Hematopoietic multipotent progenitor cell treated with erythropoietin and hydrocortisone succinate and interleukin-3 and kit ligand, for 4 days (in vitro differentiated cells): ENCODE measurements at regions not wholly inside any gene's neighbourhood (a gene's known extent, or its start where the extent isn't known, plus 50 kb on each side); places are given as distances from the start of the nearest gene placed in this dataset.

Experiments used
- DNase-seq: peaks from one replicate; pipeline ENCODE4 v3.0.0-alpha.2; 2015

GRCh38 chr2:41703123-41703522 is 344.7 kb upstream of the PKDCC start:
- DNase-seq: no peak

GRCh38 chr2:41705634-41706033 is 342.2 kb upstream of the PKDCC start:
- no peak for DNase-seq

GRCh38 chr2:41706286-41706685 is 341.5 kb upstream of the PKDCC start:
- DNase-seq: no peak

GRCh38 chr2:41707790-41708451 is 339.9 kb upstream of the PKDCC start:
- peak; percentile 69 for DNase-seq

- no peak for DNase-seq
Observed at GRCh38 chr2:41709702-41710599, 337.9 kb upstream of the PKDCC start.

- DNase-seq: no peak
Observed at GRCh38 chr2:41710944-41711343, 336.9 kb upstream of the PKDCC start.

- no peak for DNase-seq
Observed at GRCh38 chr2:41711736-41712135, 336.1 kb upstream of the PKDCC start.

- DNase-seq: no peak
Observed at GRCh38 chr2:41716497-41716896, 331.3 kb upstream of the PKDCC start.

- DNase-seq: no peak
Observed at GRCh38 chr2:41717839-41718238, 330.0 kb upstream of the PKDCC start.

- peak; percentile 33 for DNase-seq
Observed at GRCh38 chr2:41718705-41719104, 329.1 kb upstream of the PKDCC start.

- DNase-seq: no peak
Observed at GRCh38 chr2:41719756-41720155, 328.1 kb upstream of the PKDCC start.

GRCh38 chr2:41720331-41721251 is 327.2 kb upstream of the PKDCC start:
- peak; percentile 37 for DNase-seq

GRCh38 chr2:41722668-41723369 is 325.0 kb upstream of the PKDCC start:
- no peak for DNase-seq

GRCh38 chr2:41723526-41723925 is 324.3 kb upstream of the PKDCC start:
- no peak for DNase-seq

GRCh38 chr2:41724465-41724864 is 323.4 kb upstream of the PKDCC start:
- peak; percentile 42 for DNase-seq

- no peak for DNase-seq
Observed at GRCh38 chr2:41725901-41726300, 321.9 kb upstream of the PKDCC start.

- DNase-seq: no peak
Observed at GRCh38 chr2:41726364-41726763, 321.5 kb upstream of the PKDCC start.

- DNase-seq: no peak
Observed at GRCh38 chr2:41727152-41727551, 320.7 kb upstream of the PKDCC start.

- no peak for DNase-seq
Observed at GRCh38 chr2:41727711-41728110, 320.1 kb upstream of the PKDCC start.

GRCh38 chr2:41728788-41729338 is 319.0 kb upstream of the PKDCC start:
- DNase-seq: no peak

- DNase-seq: no peak
Observed at GRCh38 chr2:41729800-41730364, 317.9 kb upstream of the PKDCC start.

- no peak for DNase-seq
Observed at GRCh38 chr2:41735006-41735405, 312.8 kb upstream of the PKDCC start.
